ENCODE measurements at regions not wholly inside any gene's neighbourhood (a gene's known extent, or its start where the extent isn't known, plus 50 kb on each side); places are given as distances from the start of the nearest gene placed in this dataset.

GRCh38 chr1:182207300-182207699 is 145.8 kb upstream of the ZNF648 start:
- TF ChIP-seq CTCF (IDR thresholded peaks at IDR 0.05) (no peak), POLR2A (IDR thresholded peaks at IDR 0.05) (no peak)

Measured in lower leg skin (tissue), 3 donors.